ENCODE measurements at regions not wholly inside any gene's neighbourhood (a gene's known extent, or its start where the extent isn't known, plus 50 kb on each side); places are given as distances from the start of the nearest gene placed in this dataset.
"Not testable (repeated sequence)": the region's sequence is repeated elsewhere in the genome, so short reads cannot be mapped to it uniquely, and the experiment has no call there.

- no peak overlapping the region for H3K4me3 ChIP-seq (ENCODE audit: low read depth, low read length)
- TF ChIP-seq, protein P1, sequence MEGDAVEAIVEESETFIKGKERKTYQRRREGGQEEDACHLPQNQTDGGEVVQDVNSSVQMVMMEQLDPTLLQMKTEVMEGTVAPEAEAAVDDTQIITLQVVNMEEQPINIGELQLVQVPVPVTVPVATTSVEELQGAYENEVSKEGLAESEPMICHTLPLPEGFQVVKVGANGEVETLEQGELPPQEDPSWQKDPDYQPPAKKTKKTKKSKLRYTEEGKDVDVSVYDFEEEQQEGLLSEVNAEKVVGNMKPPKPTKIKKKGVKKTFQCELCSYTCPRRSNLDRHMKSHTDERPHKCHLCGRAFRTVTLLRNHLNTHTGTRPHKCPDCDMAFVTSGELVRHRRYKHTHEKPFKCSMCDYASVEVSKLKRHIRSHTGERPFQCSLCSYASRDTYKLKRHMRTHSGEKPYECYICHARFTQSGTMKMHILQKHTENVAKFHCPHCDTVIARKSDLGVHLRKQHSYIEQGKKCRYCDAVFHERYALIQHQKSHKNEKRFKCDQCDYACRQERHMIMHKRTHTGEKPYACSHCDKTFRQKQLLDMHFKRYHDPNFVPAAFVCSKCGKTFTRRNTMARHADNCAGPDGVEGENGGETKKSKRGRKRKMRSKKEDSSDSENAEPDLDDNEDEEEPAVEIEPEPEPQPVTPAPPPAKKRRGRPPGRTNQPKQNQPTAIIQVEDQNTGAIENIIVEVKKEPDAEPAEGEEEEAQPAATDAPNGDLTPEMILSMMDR (IDR thresholded peaks at IDR 0.05; ENCODE audit: low read depth, low read length) = no peak
- in situ Hi-C loops (cut with HindIII; ENCODE audit: low sequenced_read_pairs) = no loop called here
- no peak for DNase-seq (ENCODE audit: low read depth, low spot score)
These were observed 107.1 kb upstream of the POC5 start for GRCh38 chr5:75824323-75824722.

GRCh38 chr5:75823811-75824210, 106.6 kb upstream of the POC5 start:
- TF ChIP-seq, protein P1 (IDR thresholded peaks at IDR 0.05; ENCODE audit: low read depth, low read length) = no peak
- DNase-seq (ENCODE audit: low read depth, low spot score) = no peak
- no peak overlapping the region for H3K4me3 ChIP-seq (ENCODE audit: low read depth, low read length)
- in situ Hi-C loops (cut with HindIII; ENCODE audit: low sequenced_read_pairs) = no loop called here

DNA sequence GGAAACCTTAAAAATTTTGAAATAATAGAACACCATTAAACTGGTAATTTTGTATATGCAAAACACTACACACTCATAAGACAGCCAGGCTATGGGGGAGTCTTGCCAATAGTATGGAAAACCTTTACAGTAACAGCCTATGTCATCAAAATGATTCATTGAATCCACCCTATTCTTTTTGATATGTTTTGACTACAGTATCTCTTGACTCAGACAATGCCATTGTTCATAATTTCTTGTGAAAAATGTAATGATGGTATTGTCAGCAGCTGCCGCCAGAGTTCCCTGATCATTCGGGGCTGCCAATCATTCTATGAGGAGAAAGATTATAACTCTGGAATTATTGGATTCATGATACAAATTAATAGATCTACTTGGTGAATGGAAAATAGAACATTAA, 101.4 kb upstream of the POC5 start:
- DNase-seq (ENCODE audit: low read depth, low spot score) = no peak
- TF ChIP-seq, protein P1 (IDR thresholded peaks at IDR 0.05; ENCODE audit: low read depth, low read length) = no peak
- in situ Hi-C loops (cut with HindIII; ENCODE audit: low sequenced_read_pairs) = no loop called here
- H3K4me3 ChIP-seq (ENCODE audit: low read depth, low read length) = no peak overlapping the region

GRCh38 chr5:75799695-75800094, 82.5 kb upstream of the POC5 start:
- DNase-seq (ENCODE audit: low read depth, low spot score); H3K4me3 ChIP-seq (ENCODE audit: low read depth, low read length); in situ Hi-C loops (cut with HindIII; ENCODE audit: low sequenced_read_pairs): not testable (repeated sequence)

DNA sequence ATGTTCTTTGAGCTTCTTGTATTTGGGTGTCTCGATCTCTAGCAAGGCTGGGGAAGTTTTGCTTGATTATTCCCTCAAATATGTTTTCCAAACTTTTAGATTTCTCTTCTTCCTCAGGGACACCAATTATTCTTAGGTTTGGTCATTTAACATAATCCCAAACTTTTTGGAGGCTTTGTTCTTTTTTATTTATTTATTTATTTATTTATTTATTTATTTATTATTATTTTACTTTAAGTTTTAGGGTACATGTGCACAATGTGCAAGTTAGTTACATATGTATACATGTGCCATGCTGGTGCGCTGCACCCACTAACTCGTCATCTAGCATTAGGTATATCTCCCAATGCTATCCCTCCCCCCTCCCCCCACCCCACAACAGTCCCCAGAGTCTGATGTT, 52.1 kb upstream of the POC5 start:
- DNase-seq (ENCODE audit: low read depth, low spot score); in situ Hi-C loops (cut with HindIII; ENCODE audit: low sequenced_read_pairs); H3K4me3 ChIP-seq (ENCODE audit: low read depth, low read length): not testable (repeated sequence)

All from astrocyte of the spinal cord (primary cell).